ENCODE measurements at regions not wholly inside any gene's neighbourhood (a gene's known extent, or its start where the extent isn't known, plus 50 kb on each side); places are given as distances from the start of the nearest gene placed in this dataset.
A peak's percentile ranks its signal among the peaks of the same experiment; 100 is the strongest.
"Not testable (repeated sequence)": the region's sequence is repeated elsewhere in the genome, so short reads cannot be mapped to it uniquely, and the experiment has no call there.

- H3K27me3 ChIP-seq (ENCODE audit: low read length); POLR2A ChIA-PET (ENCODE audit: unreplicated experiment); H3K9ac ChIP-seq (ENCODE audit: low read length); H3K9me3 ChIP-seq (ENCODE audit: low read length); H3F3A ChIP-seq (ENCODE audit: low read length, unreplicated experiment); ATAC-seq; DNase-seq; intact Hi-C loops (cut with micrococcal nuclease); H3K9me2 ChIP-seq (replicated peaks; ENCODE audit: low read length); H3K27ac ChIP-seq (ENCODE audit: low read length); H4K20me1 ChIP-seq (ENCODE audit: low read length); H3K4me3 ChIP-seq (ENCODE audit: low read length); H3K36me3 ChIP-seq (ENCODE audit: low read depth, low read length); H3K4me2 ChIP-seq (ENCODE audit: low read length); BruUV-seq (replicated peaks); H2AFZ ChIP-seq (ENCODE audit: low read length); H3K79me2 ChIP-seq (ENCODE audit: low read length); CTCF ChIA-PET: not testable (repeated sequence)
- peaks cover 16% of the 10 kb centered on the region for H3K4me1 ChIP-seq (ENCODE audit: insufficient read depth, low read length)
These were observed 52.5 kb upstream of the CCDC71L start for GRCh38 chr7:106713452-106713851.

- H3K9me3 ChIP-seq (ENCODE audit: low read length); H2AFZ ChIP-seq (ENCODE audit: low read length); H3K4me3 ChIP-seq (ENCODE audit: low read length); H3K9me2 ChIP-seq (replicated peaks; ENCODE audit: low read length); BruUV-seq (replicated peaks); H3K9ac ChIP-seq (ENCODE audit: low read length); H3K27ac ChIP-seq (ENCODE audit: low read length); H3K27me3 ChIP-seq (ENCODE audit: low read length); ATAC-seq; H3K79me2 ChIP-seq (ENCODE audit: low read length); H3K36me3 ChIP-seq (ENCODE audit: low read depth, low read length); H3K4me2 ChIP-seq (ENCODE audit: low read length); H3F3A ChIP-seq (ENCODE audit: low read length, unreplicated experiment); H4K20me1 ChIP-seq (ENCODE audit: low read length); CTCF ChIA-PET: not testable (repeated sequence)
- intact Hi-C loops (cut with micrococcal nuclease): loop anchor here (5.0 kb wide), 2 partner anchors 93 to 368 kb away; no protein-coding TSS in a partner anchor
- DNase-seq: peak; percentile 44
- POLR2A ChIA-PET (ENCODE audit: unreplicated experiment): interaction anchor here (0.6 kb wide), 1 partner anchor 538 kb away, joined by 3 read pairs; no protein-coding TSS in a partner anchor
- peaks cover 26% of the 10 kb centered on the region for H3K4me1 ChIP-seq (ENCODE audit: insufficient read depth, low read length)
These were observed 53.9 kb upstream of the CCDC71L start for GRCh38 chr7:106714590-106715442.

- CTCF ChIA-PET: no interaction called here
- H3K36me3 ChIP-seq (ENCODE audit: low read depth, low read length): no peaks in the 10 kb centered on the region
- H4K20me1 ChIP-seq (ENCODE audit: low read length): no peaks in the 10 kb centered on the region
- H3K27ac ChIP-seq (ENCODE audit: low read length): no peak overlapping the region
- no peaks in the 10 kb centered on the region for H3K79me2 ChIP-seq (ENCODE audit: low read length)
- ATAC-seq: no peak
- POLR2A ChIA-PET (ENCODE audit: unreplicated experiment): no interaction called here
- peaks cover 26% of the 10 kb centered on the region for H3K4me1 ChIP-seq (ENCODE audit: insufficient read depth, low read length)
- H3F3A ChIP-seq (ENCODE audit: low read length, unreplicated experiment): peaks cover 4% of the 10 kb centered on the region
- H3K9me2 ChIP-seq (replicated peaks; ENCODE audit: low read length): no peaks in the 10 kb centered on the region
- H3K9me3 ChIP-seq (ENCODE audit: low read length): no peaks in the 10 kb centered on the region
- H3K4me2 ChIP-seq (ENCODE audit: low read length): no peak overlapping the region
- no TSS peak for BruUV-seq (replicated peaks)
- H3K27me3 ChIP-seq (ENCODE audit: low read length): no peaks in the 10 kb centered on the region
- no peak for DNase-seq
- H3K4me3 ChIP-seq (ENCODE audit: low read length): no peak overlapping the region
- H2AFZ ChIP-seq (ENCODE audit: low read length): no peak overlapping the region
- intact Hi-C loops (cut with micrococcal nuclease): loop anchor here (5.0 kb wide), 2 partner anchors 93 to 368 kb away; no protein-coding TSS in a partner anchor
- no peak overlapping the region for H3K9ac ChIP-seq (ENCODE audit: low read length)
- TF ChIP-seq EZH2 (IDR thresholded peaks at IDR 0.05; ENCODE audit: low read length, unreplicated experiment): no peak
- no peak for TF ChIP-seq CTCF (conservative IDR thresholded peaks at IDR 0.05; ENCODE audit: low read depth, low read length)
- no peak for TF ChIP-seq EZH2phosphoT487 (IDR thresholded peaks at IDR 0.05; ENCODE audit: borderline replicate concordance, low read length)
These were observed 54.8 kb upstream of the CCDC71L start for GRCh38 chr7:106715730-106716129.
